Trophoblast cell (in vitro differentiated cells and primary cell): ENCODE measurements at regions not wholly inside any gene's neighbourhood (a gene's known extent, or its start where the extent isn't known, plus 50 kb on each side); places are given as distances from the start of the nearest gene placed in this dataset.

ENCODE experiments used
- DNase-seq, 2 donors: peaks; one replicate each; pipeline ENCODE4 v3.0.0-alpha.2; 2016
- H2AFZ ChIP-seq: 2 replicates; pipeline ENCODE4 v1.6.1; 2013; ENCODE audit warnings: low read length, moderate library complexity, mild to moderate bottlenecking; ENCODE audit not compliant: insufficient read depth, poor library complexity
- H2AK5ac ChIP-seq: 2 replicates; pipeline ENCODE4 v1.6.1; 2013; ENCODE audit warnings: mild to moderate bottlenecking, low read length
- H2BK120ac ChIP-seq: 2 replicates; pipeline ENCODE4 v1.6.1; 2013; ENCODE audit warnings: low read length, mild to moderate bottlenecking, moderate library complexity; ENCODE audit not compliant: insufficient read depth, poor library complexity
- H2BK12ac ChIP-seq: 2 replicates; pipeline ENCODE4 v1.6.1; 2013; ENCODE audit warnings: mild to moderate bottlenecking, low read length, moderate library complexity
- H2BK5ac ChIP-seq: 2 replicates; pipeline ENCODE4 v1.6.1; 2013; ENCODE audit warnings: low read length, low read depth, moderate library complexity, mild to moderate bottlenecking; ENCODE audit not compliant: poor library complexity
- H3K14ac ChIP-seq: 2 replicates; pipeline ENCODE4 v1.6.1; 2013; ENCODE audit warnings: mild to moderate bottlenecking, low read length
- H3K18ac ChIP-seq: 2 replicates; pipeline ENCODE4 v1.6.1; 2013; ENCODE audit warnings: mild to moderate bottlenecking, low read length
- H3K23ac ChIP-seq: 2 replicates; pipeline ENCODE4 v1.6.1; 2013; ENCODE audit warnings: low read length
- H3K27ac ChIP-seq: 2 replicates; pipeline ENCODE4 v1.5.1; 2013; ENCODE audit warnings: low read depth, mild to moderate bottlenecking, inconsistent platforms, low read length, moderate library complexity
- H3K27me3 ChIP-seq: 2 replicates; pipeline ENCODE4 v1.6.1; 2013; ENCODE audit warnings: inconsistent platforms, mild to moderate bottlenecking, low read length, moderate library complexity; ENCODE audit not compliant: insufficient read depth
- H3K36me3 ChIP-seq, 2 experiments: 1 replicate in 1 of 2; 2 replicates in 1 of 2; pipeline ENCODE4 v1.6.1; 2013; ENCODE audit warnings: low read length in 2 of 2, mild to moderate bottlenecking in 2 of 2, moderate library complexity in 1 of 2; ENCODE audit not compliant: insufficient read depth in 2 of 2, control insufficient read depth in 1 of 2
- H3K4ac ChIP-seq: 2 replicates; pipeline ENCODE4 v1.6.1; 2013; ENCODE audit warnings: low read depth, mild to moderate bottlenecking, low read length, moderate library complexity
- H3K4me1 ChIP-seq, 2 experiments: 1 replicate in 1 of 2; 2 replicates in 1 of 2; pipeline ENCODE4 v1.6.1; 2013; ENCODE audit warnings: low read length in 2 of 2, mild to moderate bottlenecking in 2 of 2, moderate library complexity in 1 of 2; ENCODE audit not compliant: insufficient read depth in 2 of 2, control insufficient read depth in 1 of 2
- H3K4me2 ChIP-seq: 2 replicates; pipeline ENCODE4 v1.6.1; 2013; ENCODE audit warnings: inconsistent platforms, mild to moderate bottlenecking, low read length, moderate library complexity
- H3K4me3 ChIP-seq: 2 replicates; pipeline ENCODE4 v1.5.1; 2013; ENCODE audit warnings: mild to moderate bottlenecking, low read depth, low read length, inconsistent platforms
- H3K79me1 ChIP-seq: one replicate; pipeline ENCODE4 v1.6.1; 2013; ENCODE audit warnings: low read length
- H3K79me2 ChIP-seq: 2 replicates; pipeline ENCODE4 v1.6.1; 2013; ENCODE audit warnings: low read length, mild to moderate bottlenecking; ENCODE audit not compliant: control insufficient read depth, insufficient read depth, poor library complexity
- H3K9ac ChIP-seq: 2 replicates; pipeline ENCODE4 v1.6.1; 2013; ENCODE audit warnings: mild to moderate bottlenecking, low read length
- H3K9me3 ChIP-seq: 2 replicates; pipeline ENCODE4 v1.6.1; 2013; ENCODE audit warnings: low read depth, mild to moderate bottlenecking, control low read depth, inconsistent platforms, low read length; ENCODE audit not compliant: insufficient read depth
- H4K12ac ChIP-seq: 2 replicates; pipeline ENCODE4 v1.6.1; 2013; ENCODE audit warnings: low read depth, mild to moderate bottlenecking, low read length, moderate library complexity
- H4K8ac ChIP-seq: 2 replicates; pipeline ENCODE4 v1.6.1; 2013; ENCODE audit warnings: low read depth, mild to moderate bottlenecking, low read length, moderate library complexity
- H4K91ac ChIP-seq: one replicate; pipeline ENCODE4 v1.6.1; 2013; ENCODE audit warnings: low read depth, mild to moderate bottlenecking, low read length, moderate library complexity
- WGBS: extraction: QIAGEN DNeasy Blood & Tissue Kit; methylation state at CpG from one replicate; pipeline ENCODE4 v1.1.7; 2013; ENCODE audit warnings: missing lambda C conversion rate; ENCODE audit not compliant: insufficient read length, insufficient coverage; ENCODE audit errors: extremely low coverage; 5-methylcytosine and 5-hydroxymethylcytosine counted together

- no peak overlapping the region for H3K4ac ChIP-seq
- no peaks in the 10 kb centered on the region for H3K4me1 ChIP-seq
- H4K8ac ChIP-seq, result no peak overlapping the region
- no peak overlapping the region for H3K4me3 ChIP-seq
- no peak overlapping the region for H2AFZ ChIP-seq
- no peak overlapping the region for H2AK5ac ChIP-seq
- peaks cover 16% of the 10 kb centered on the region for H3K9me3 ChIP-seq
- H3K27ac ChIP-seq, result no peak overlapping the region
- no peak overlapping the region for H2BK12ac ChIP-seq
- H3K79me2 ChIP-seq, result no peaks in the 10 kb centered on the region
- H3K9ac ChIP-seq, result no peak overlapping the region
- H2BK120ac ChIP-seq, result no peak overlapping the region
- H4K12ac ChIP-seq, result no peak overlapping the region
- H3K79me1 ChIP-seq, result no peaks in the 10 kb centered on the region
- no peak overlapping the region for H2BK5ac ChIP-seq
- no peak overlapping the region for H3K18ac ChIP-seq
- no peaks in the 10 kb centered on the region for H3K36me3 ChIP-seq
- H3K23ac ChIP-seq, result no peak overlapping the region
- H3K4me2 ChIP-seq, result no peak overlapping the region
- DNase-seq, result no peak
- WGBS, result no CpG with 5 or more reads among the region's 32 CpGs
- no peaks in the 10 kb centered on the region for H3K27me3 ChIP-seq
- no peak overlapping the region for H3K14ac ChIP-seq
- no peak overlapping the region for H4K91ac ChIP-seq
These were observed 1071.2 kb downstream of the BRD1 start for GRCh38 chr22:48756146-48757111.

- H3K36me3 ChIP-seq, result no peaks in the 10 kb centered on the region
- no peak for DNase-seq
- no peaks in the 10 kb centered on the region for H3K27me3 ChIP-seq
- no peak overlapping the region for H2BK120ac ChIP-seq
- no peak overlapping the region for H3K27ac ChIP-seq
- no peaks in the 10 kb centered on the region for H3K4me1 ChIP-seq
- peaks cover 12% of the 10 kb centered on the region for H3K9me3 ChIP-seq
- no peak overlapping the region for H2AK5ac ChIP-seq
- no peak overlapping the region for H2AFZ ChIP-seq
- H3K79me2 ChIP-seq, result no peaks in the 10 kb centered on the region
- no peak overlapping the region for H2BK5ac ChIP-seq
- H4K12ac ChIP-seq, result no peak overlapping the region
- H3K23ac ChIP-seq, result no peak overlapping the region
- H4K8ac ChIP-seq, result no peak overlapping the region
- no peak overlapping the region for H4K91ac ChIP-seq
- H3K4me3 ChIP-seq, result no peak overlapping the region
- no peak overlapping the region for H3K9ac ChIP-seq
- WGBS, result no CpG with 5 or more reads among the region's 19 CpGs
- no peak overlapping the region for H3K18ac ChIP-seq
- H3K14ac ChIP-seq, result no peak overlapping the region
- no peak overlapping the region for H3K4ac ChIP-seq
- no peak overlapping the region for H3K4me2 ChIP-seq
- no peak overlapping the region for H2BK12ac ChIP-seq
- H3K79me1 ChIP-seq, result no peaks in the 10 kb centered on the region
These were observed 1072.4 kb downstream of the BRD1 start for GRCh38 chr22:48755059-48755949.

GRCh38 chr22:48754611-48755058, 1073.0 kb downstream of the BRD1 start:
- H2AK5ac ChIP-seq, result no peak overlapping the region

GRCh38 chr22:48753752-48754517, 1073.7 kb downstream of the BRD1 start:
- Histone ChIP-seq H3K14ac (no peak overlapping the region), H4K12ac (no peak overlapping the region), H4K91ac (no peak overlapping the region), H3K27ac (no peak overlapping the region), H3K18ac (no peak overlapping the region), H3K27me3 (no peaks in the 10 kb centered on the region), H2BK120ac (no peak overlapping the region), H3K79me1 (no peaks in the 10 kb centered on the region), H3K4me1 (no peaks in the 10 kb centered on the region), H3K9me3 (peaks cover 10% of the 10 kb centered on the region), H3K4me2 (no peak overlapping the region), H2BK12ac (no peak overlapping the region), H4K8ac (no peak overlapping the region), H3K23ac (no peak overlapping the region), H2BK5ac (no peak overlapping the region), H2AFZ (no peak overlapping the region), H3K4ac (no peak overlapping the region), H3K9ac (no peak overlapping the region), H3K36me3 (no peaks in the 10 kb centered on the region), H3K4me3 (peak overlapping the region; percentile 37), H3K79me2 (no peaks in the 10 kb centered on the region), H2AK5ac (no peak overlapping the region)
- DNase-seq, result no peak
- WGBS, result no CpG with 5 or more reads among the region's 25 CpGs

More at GRCh38 chr22:48754611-48755058, 1073.0 kb downstream of the BRD1 start:
- no peaks in the 10 kb centered on the region for H3K36me3 ChIP-seq
- no peaks in the 10 kb centered on the region for H3K79me2 ChIP-seq
- peaks cover 12% of the 10 kb centered on the region for H3K9me3 ChIP-seq
- no peak overlapping the region for H2BK12ac ChIP-seq
- H4K91ac ChIP-seq, result no peak overlapping the region
- no peak overlapping the region for H4K8ac ChIP-seq
- no peak overlapping the region for H4K12ac ChIP-seq
- H3K79me1 ChIP-seq, result no peaks in the 10 kb centered on the region
- no peak overlapping the region for H2BK5ac ChIP-seq
- H3K18ac ChIP-seq, result no peak overlapping the region
- no peak overlapping the region for H3K4ac ChIP-seq
- H2AFZ ChIP-seq, result no peak overlapping the region
- H3K4me1 ChIP-seq, result no peaks in the 10 kb centered on the region
- no peak for DNase-seq
- no peak overlapping the region for H3K14ac ChIP-seq
- H3K4me2 ChIP-seq, result no peak overlapping the region
- no peak overlapping the region for H3K9ac ChIP-seq
- no peak overlapping the region for H3K27ac ChIP-seq
- H3K27me3 ChIP-seq, result no peaks in the 10 kb centered on the region
- no peak overlapping the region for H2BK120ac ChIP-seq
- no CpG with 5 or more reads among the region's 10 CpGs for WGBS
- no peak overlapping the region for H3K23ac ChIP-seq
- H3K4me3 ChIP-seq, result no peak overlapping the region
